NCI-H774 (cell line): ENCODE measurements at regions not wholly inside any gene's neighbourhood (a gene's known extent, or its start where the extent isn't known, plus 50 kb on each side); places are given as distances from the start of the nearest gene placed in this dataset.

Experiments used
- DNase-seq: peaks from one replicate; lab custom pipeline; 2025; lab: John Stamatoyannopoulos, UW

DNA sequence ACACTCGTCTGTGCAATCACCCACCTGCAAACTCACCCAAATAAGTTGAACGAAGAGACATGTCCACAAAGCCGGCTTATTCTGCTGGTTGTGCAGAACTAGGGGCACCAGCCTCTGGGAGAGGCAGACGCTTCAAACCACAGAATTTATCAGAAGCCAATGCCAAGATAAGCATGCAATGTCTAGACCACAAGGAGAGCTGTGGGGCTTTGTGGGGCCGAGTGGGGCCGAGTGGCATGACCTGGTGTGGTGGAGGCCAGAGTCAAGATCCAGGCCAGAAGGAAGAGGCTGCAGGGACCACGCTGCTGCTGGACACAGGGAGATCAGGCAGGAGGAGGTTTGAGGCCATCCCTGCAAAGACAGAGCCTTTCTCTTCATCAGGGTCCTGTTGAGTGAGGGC lies 259.0 kb downstream of the IRX2 start:
- DNase-seq: no peak

DNA sequence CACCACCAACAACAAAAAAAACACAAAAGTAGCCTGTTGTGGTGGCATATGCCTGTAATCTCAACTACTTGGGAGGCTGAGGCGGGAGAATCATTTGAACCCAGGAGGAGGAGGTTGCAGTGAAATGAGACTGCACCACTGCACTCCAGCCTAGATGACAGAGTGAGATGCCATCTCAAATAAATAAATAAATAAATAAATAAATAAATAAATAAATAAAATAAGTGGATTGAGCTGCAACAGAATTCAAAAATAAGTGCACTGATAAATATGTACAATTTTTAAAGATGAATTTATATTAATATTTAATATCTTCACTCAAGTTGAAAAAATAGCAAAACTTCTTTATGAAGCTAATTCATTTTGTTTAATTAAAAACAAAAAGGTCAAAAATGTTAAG lies 259.6 kb downstream of the IRX2 start:
- no peak for DNase-seq

DNA sequence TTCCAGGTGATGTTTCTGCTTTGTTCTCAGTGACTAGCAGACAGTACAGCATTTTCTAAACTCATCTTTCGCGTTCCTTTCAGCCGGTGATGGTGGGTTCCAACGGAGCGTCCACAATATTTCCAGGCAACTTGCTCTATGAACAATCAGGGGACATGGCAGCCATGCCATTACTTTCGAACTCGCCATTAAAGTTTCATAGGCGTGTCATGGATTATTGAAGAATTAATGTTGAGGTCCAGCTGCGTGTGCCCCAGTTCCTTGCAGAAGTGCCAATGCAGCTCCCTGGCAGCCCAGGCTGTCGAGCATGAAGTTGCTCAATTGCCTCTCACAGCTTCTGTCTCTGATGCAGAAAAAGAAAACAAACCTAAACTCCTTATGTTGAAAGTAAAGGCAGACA lies 262.2 kb downstream of the IRX2 start:
- no peak for DNase-seq

GRCh38 chr5:2488593-2488992 lies 262.9 kb downstream of the IRX2 start:
- DNase-seq: no peak

GRCh38 chr5:2487152-2487763 lies 264.2 kb downstream of the IRX2 start:
- DNase-seq: no peak

GRCh38 chr5:2486373-2486772 lies 265.1 kb downstream of the IRX2 start:
- no peak for DNase-seq

DNA sequence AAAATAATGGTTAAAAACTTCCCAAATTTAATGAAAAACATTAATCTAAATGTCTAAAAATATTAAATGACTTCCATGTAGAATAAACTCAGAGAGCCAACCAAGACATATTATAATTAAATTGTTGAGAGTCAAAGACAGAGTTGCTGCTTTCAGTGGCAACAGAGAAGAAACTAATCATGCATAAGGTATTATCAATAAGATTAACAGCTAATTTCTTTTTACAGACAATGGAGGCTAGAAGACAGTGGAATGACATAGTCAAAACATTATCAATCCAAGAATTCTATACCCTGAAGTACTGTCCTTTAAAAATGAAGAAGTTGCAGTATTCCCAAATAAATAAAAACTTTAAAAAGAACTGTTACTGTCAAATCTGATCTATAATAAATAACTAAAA lies 268.7 kb downstream of the IRX2 start:
- no peak for DNase-seq

DNA sequence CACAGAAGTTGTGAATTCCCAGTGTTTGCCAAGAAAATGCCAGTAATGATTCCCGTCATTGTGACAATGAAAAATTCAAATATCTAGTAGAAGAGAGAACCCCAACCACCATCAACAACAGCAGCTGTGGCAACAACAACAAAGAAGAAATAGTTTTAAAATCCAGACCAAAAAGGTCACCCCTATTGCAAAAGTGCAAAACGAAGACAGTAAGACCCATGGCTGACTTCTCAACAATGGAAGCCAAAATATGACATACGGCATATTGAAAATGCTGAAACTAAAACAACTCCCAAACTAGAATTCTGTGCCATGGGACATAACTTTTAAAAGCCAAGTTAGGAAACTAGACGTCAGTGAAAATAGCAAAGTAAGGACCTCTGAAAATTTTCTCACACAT lies 270.6 kb downstream of the IRX2 start:
- no peak for DNase-seq

DNA sequence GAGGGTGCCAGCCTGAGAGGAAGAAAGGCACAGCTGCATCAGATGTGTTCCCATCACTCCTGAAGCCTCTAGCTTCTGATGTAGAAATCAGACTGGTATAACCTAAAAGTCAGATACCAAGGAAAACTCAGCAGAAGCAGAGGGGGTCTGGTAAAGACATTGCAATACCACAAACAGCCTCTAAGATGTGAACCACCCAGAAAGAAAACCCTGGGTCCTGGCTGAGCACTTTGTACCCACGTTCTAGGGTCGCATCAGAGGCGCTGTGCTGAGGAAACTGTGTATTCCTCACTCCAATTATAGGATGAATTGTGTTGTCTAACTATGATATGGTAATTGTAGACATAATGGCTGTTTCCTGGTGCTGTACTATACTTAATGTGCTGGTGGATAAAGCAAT lies 275.6 kb downstream of the IRX2 start:
- no peak for DNase-seq

- no peak for DNase-seq
Measured at GRCh38 chr5:2472670-2473069, 278.8 kb downstream of the IRX2 start.

DNA sequence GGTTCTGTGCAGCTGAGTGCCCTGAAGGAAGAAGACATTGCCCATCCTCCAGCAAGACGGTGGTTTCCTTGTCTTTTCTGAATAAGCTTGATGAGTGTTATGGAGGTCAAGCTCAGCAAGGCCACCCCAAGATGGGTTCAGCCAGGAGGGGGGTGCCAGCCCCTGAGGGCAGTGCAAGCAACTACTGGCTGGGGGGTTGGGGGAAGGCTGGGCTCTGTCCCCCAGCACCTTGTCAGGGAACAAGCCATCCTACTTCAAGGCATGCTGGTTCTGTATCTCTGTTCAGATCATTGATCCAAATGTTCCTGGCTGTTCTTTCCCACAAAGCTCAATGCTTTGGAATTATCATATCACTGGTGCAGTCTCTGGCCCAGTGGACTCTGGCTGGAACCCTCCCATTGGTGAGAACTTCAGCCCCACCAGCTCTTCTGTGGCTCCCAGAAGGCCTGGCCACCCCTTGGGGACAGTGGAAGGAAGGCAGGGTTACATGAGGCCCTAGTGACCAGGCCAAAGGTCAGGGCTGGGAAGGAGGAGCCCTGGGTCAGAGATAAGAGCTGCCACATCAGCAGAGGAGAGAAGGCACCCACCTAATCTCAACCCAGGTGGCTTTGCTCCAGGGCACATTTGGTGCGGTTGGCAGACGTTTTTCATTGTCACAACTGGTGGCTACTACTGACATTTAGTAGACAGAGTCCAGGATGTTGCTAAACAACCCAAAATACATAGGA lies 280.2 kb downstream of the IRX2 start:
- no peak for DNase-seq

DNA sequence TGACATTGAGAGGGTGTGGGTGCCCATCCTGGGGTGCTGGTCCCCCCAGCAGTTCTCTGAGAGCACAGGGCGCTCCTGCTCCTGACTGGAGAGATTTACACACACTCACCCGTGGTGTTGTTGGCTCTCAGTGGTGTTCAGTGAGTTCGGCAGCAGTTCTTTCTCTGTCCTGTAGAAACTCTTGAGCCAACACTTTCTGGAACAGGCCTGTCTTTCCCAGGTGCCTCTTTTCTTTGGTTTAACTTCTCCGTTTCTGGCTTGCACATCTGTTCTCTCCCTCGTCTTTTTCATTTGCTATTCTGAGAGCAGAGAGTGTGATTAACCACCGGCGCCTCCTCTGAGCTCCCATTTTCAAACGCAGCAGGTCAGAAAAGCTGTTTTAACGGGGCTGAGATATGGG lies 284.5 kb downstream of the IRX2 start:
- no peak for DNase-seq

DNA sequence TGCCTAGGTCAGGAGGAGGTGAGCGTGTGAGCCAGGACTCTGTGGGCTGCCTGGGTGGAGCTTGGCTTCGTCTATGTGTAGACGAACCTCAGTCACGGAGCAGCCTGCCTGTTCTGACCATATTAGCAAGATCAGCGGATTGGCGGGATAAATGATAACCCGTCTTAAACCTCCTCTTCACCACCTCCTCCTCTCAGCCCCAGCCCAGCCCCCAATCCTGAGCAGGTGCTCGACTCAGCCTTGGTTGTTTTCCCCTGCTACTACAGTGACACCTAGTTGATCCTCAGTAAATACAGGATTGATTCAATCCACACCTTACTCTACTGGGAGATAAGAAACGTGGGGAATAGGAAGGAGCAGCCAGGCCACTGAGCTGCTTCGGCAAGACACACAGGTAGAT lies 286.1 kb downstream of the IRX2 start:
- no peak for DNase-seq

GRCh38 chr5:2464141-2464540 lies 287.3 kb downstream of the IRX2 start:
- no peak for DNase-seq

- DNase-seq: no peak
Measured at GRCh38 chr5:2461701-2462691, 289.5 kb downstream of the IRX2 start.

DNA sequence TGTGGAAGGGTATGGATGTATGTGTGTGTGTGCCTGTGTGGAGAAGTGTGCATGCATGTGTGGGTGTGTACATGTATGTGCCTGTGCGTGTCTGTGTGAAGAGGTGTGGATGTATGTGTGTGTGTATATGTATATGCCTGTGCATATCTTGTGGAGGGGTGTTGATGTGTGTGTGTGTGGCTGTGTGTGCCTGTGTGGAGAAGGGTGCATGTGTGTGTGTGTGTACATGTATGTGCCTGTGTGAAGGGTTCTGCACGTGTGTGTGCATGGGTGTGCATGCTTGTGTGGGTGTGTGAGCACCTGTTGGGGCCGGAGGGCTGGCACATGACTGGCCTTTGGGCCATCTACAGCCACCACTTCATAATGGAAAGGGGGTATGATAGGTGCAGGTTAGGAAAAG lies 291.4 kb downstream of the IRX2 start:
- DNase-seq: no peak

GRCh38 chr5:2459251-2459650 lies 292.2 kb downstream of the IRX2 start:
- DNase-seq: no peak

DNA sequence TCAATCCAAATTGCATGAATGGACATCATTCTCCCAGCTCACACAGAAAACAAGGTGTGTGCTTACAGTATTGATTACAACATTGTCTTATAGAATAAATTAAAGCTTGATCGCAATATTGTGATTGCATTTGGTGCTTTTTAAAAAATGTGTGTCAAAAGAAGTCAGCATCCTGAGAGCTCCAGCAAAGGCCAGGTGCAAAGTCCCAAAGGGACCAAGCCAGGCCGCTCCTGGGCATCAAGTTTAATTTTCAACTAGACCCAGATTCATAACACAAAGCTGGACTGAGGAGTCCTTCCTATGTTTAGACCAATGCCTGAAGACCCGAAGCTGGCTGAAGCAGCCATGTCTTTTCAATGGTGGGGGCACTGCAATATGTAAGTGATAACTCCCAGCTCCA lies 295.6 kb downstream of the IRX2 start:
- DNase-seq: no peak

DNA sequence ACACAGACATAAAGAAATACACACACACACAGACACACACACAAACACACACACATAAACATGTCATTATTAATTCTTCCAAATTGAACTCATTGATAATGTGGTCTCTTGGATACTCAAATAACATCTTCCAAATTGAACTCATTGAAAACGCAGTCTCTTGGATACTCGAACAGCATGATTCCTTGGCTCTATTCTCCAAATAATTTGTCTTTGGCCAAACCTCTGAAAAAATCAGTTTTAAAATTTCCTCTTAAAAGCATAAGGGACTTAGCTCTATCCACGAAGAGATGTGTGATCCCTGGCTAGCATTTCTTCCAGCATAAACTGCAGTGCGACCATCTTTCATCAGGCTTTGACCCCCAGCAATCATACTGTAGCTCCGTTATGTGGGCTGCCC lies 296.6 kb downstream of the IRX2 start:
- no peak for DNase-seq

DNA sequence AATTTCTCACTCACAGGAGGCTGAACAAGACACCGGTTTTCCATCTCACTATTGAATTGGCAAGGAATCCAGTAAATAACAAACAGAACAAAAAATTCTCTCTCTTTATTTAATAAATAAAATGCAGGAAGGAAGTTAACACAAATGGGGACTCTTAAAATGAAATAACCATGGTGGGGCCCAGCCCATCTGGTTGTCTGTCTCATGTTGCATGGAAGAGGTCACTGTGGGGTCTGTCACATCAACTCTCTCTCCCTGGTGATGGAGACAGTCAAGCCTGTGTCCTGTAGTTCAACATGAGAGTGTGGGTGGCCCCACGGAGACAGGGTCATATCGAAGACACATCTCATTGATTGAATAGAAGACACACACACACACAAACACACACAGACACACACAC lies 297.7 kb downstream of the IRX2 start:
- no peak for DNase-seq

DNA sequence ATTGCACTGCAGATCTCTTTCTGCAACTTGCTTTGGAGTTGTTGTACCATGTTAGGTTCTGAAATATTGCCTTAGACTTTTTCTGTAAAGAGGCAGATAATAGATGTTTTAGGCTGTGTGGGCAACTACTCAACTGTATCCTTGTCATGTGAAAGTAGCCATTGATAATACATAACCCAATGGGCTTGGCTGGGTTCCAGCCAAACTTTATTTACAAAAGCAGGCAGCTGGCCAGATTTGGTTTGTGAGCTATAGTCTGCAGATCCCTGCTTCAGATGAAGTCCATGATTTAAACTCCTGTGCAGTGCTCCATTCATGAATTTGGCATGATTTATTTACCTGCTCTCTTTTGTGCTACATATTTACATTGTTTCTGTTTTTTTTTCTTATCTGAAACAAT lies 300.4 kb downstream of the IRX2 start:
- peak; percentile 61 for DNase-seq

- no peak for DNase-seq
Measured at GRCh38 chr5:2442496-2443354, 308.8 kb downstream of the IRX2 start.
